Astrocyte of the hippocampus (primary cell): ENCODE measurements at regions not wholly inside any gene's neighbourhood (a gene's known extent, or its start where the extent isn't known, plus 50 kb on each side); places are given as distances from the start of the nearest gene placed in this dataset.
A peak's percentile ranks its signal among the peaks of the same experiment; 100 is the strongest.
"Not testable (repeated sequence)": the region's sequence is repeated elsewhere in the genome, so short reads cannot be mapped to it uniquely, and the experiment has no call there.

Experiments
- DNase-seq: peaks from one replicate; pipeline ENCODE4 v3.0.0; 2011; ENCODE audit warnings: low read depth, low spot score

DNA sequence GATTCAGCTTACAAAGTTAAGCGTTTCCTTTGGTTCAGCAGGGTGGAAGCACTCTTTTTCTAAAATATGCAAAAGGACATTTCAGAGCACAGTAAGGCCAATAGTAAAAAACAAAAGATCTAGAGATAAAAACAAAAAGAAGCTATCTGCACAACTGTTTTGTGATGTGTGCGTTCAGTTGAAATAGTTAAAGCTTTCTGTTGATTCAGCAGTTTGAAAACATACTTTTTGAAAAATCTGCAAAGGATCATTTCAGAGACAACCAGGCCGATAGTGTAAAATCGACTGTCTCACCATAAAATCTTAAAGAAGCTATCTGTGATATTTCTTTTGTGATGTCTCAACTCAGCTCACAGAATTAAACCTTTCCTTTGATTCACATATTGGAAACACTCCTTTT is 300.0 kb upstream of the ALG10B start:
- DNase-seq = no peak

DNA sequence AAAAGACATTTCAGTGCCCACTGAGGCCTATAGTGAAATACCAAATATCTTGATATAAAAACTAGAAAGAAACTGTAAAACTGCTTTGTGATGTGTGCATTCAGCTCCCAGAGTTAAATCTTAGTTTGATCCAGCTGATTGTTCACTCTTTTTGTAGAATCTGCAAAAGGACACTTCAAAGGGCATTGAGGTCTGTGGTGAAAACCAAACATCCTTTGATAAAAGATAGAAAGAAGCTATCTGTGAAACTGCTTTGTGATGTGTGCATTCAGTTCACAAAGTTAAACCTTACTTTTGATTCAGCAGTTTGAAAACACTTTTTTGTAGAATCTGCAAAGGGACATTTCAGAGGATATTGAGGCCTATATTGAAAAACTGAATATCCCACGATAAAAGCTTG is 290.7 kb upstream of the ALG10B start:
- DNase-seq = no peak

DNA sequence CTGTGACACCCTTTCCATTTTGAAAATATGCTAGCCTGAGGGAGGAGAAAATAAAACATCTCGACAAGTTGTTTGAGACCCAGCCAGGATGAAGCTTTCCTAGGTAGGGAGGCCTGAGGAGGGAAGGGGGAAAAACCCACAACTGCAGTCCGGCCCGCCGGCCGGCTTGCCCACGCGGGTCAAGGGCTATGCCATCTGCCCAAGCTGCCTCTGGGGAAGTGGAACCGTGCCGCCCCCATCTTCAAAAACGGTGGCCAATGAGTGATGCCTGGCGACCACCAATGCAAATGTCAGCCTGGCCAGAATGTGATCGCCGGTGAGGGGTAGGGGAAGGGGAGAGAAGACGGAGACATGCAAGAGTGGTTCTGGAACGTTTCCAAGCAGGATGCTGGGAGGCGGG is 263.5 kb upstream of the ALG10B start:
- no peak for DNase-seq

DNA sequence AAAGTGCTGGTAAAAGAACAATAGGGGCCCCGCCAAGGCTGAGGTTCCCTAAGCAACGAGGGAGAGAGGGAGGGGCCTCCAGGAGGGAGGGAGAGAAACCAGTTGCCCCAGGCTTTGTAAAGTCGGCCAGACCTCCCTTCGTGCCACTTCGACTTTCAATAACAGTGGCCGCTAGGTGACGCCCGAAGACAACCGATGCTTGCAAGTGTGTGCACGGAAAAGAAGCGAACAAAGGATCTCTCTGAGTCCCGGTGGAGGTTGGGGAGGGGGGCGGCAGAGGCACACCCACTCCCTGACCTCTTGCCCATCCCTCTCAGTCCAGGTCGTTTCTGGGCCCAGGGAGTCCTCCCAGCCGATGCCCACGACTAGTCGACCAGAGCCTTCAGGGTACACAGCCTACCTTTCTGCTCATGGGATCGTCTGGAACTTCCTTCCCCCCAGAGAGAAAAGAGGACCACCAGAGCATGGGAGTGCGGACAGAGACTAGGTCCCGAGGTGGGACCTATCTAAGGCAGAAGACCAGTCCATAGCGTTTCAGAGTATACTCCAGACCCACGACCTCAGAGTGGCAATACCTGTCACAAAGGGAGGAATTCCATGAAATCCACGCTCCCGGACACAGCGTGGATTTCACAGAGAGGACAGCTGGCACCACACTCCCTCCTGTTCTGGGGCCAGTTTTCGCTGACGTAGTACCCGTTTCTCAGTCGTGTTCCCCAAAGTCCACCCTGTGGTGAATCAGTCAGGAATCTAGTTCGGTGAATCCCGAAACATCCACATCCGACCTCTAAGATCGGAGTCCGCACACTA is 262.7 kb upstream of the ALG10B start:
- DNase-seq = no peak

DNA sequence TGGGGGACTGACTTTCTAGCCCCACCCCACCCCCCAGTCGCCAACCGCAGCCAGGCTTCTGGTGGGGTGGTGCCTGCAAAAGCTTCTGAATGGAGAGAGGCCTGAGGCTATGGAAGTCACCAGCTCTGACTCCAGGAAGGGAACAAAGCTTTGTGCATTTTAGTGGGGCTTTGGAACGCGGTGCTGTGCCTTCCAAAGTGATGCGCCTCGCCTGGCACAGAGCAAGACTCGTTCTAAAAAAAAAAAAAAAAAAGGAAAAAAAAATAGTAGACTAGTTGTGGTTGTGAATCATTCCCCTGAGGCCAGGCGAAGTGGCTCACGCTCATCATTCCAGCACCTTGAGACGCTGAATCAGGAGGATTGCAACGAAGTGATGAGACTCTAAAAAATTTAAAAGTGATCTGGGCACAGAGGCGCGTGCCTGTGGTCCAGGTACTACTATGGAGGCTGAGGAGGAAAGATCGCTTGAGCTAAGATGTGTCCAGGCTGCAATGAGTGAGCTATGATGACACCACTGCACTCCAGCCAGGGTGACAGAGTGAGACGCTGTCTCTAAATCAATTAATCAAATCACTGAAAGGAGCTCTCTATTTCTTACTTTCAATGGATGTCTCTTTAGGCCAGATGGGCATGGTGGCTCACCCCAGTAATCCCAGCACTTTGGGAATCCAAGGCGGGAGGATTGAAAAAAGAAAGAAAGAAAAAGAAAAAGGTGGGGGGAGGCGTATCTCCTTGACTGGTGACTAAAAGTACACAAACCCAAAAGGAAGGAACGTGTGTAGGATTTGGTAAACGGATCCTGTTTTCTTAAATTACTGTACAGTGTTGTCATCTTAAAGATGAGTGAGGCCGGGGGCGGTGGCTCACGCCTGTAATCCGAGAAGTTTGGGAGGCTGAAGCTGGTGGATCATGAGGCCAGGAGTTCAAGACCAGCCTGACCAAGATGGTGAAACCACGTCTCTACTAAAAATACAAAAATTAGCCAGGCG is 259.6 kb upstream of the ALG10B start:
- DNase-seq = no peak

DNA sequence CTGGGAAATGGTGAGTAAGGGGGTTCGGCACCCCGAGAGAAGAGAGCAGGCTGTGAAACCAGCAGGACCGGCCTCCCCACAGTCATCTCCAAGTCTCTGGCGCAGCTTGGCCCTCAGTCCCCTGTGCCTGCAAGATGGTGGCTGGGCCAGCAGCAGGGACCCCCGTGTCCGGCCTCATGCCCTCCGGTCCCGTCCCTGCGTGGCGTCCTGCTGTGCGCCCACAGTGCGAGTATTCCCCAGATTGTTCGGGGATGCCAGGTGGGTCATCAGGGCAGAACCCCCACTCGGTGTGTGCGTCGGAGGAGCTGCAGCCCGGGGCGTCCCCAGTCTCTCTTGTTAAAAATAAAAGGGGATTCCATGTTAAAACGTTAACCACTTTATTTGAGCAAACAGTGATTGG is 216.9 kb upstream of the ALG10B start:
- peak; percentile 2 for DNase-seq

DNA sequence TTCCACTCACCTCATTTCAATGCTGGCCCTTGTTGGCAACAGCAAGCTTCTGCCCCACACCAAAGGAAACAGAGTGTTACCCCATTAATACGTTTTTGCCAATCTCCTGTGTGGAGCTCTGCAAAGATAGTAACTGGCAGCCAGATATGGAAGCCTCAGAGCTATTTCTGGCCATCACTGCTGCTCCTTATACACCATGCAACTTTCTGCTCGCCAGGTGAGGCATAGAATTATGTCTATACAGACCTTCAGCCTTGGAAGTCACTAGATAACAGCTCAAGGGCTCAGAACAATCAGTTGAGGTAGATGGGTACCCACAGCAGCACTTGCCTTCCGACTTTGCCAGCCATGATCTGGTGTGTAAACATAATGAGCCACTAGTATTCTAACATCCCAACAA is 214.8 kb upstream of the ALG10B start:
- no peak for DNase-seq

DNA sequence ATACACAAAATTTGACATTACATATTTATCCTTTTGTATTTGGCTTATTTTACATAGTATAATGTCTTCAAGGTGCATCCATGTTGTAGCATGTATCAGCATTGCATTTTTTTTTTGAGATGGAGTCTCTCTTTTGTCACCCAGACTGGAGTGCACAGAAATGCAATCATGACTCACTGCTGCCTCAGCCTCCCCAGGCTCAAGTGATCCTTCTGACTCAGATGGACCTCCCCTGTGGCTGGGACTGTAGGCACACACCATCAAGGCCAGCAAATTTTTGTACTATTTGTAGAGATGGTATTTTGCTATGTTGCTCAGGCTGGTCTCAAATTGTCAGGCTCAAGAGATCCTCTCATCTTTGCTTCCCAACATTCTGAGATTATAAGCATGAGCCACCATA is 214.4 kb upstream of the ALG10B start:
- no peak for DNase-seq

DNA sequence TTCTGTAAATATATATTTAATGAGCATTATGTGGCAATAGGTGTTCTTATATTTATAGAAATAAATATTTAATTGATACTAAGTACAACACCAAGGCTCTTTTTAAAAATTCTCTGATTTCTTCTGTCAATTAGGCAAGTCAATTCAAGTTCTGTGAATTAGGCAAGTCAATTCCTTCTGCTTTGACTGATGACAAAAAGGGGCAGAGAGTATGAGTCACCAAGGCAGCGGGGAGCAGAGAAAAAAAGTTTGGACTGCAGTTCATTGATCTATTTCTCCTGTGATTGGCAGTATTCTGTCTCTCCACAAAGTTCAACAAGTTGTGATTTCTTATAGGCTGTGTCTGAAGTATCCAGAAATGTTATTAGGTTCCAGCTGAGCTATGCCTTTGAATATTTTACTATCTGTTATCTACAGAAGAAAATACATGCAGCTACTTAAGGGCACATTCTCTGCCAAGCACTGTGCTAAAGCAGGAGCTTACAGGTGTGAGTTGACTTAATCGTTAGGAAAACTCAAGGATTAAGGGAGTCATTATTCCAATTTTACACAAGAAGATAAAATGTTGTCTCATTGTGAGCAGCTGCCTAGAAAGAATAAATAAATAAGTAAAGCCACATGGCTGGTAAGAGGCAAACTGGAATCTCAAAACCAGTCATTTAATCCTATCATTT is 206.4 kb upstream of the ALG10B start:
- DNase-seq = no peak

DNA sequence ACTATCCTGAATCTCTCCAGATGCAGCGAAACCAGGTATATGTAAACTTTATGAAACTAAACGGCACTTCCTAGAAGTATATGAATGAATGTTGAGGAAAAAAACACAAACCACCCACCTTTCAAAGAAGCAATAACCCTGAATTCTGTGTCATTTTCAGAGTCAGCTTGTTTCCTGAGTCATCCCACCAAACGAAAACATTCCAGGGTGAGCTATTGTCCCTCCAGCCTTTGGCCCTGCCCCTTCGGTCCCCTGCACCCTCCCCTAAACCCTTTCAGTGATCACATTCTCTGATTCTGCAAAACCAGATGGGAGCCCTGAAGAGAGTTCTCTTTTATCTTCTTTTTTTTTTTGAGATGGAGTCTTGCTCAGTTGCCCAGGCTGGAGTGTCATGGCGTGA is 202.6 kb upstream of the ALG10B start:
- DNase-seq = no peak

DNA sequence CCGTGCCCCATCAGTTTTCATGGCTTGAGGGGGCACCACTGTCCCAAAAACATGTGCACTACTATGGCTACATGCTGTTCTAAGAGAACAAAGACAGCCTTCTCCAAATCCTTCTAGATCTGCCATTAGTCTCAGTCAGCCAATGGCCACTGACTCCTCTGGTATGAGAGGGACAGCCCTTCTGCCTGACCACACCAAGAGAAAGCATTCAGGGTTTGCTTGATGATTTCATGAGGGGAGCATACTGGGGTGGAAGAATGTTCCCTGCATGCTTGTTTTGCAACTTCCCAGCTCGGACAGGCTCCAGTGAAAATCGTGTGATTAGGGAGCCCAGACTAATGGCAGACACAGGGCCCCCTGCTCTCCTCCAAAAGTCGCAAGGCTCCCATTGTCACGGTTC is 199.6 kb upstream of the ALG10B start:
- DNase-seq = no peak

DNA sequence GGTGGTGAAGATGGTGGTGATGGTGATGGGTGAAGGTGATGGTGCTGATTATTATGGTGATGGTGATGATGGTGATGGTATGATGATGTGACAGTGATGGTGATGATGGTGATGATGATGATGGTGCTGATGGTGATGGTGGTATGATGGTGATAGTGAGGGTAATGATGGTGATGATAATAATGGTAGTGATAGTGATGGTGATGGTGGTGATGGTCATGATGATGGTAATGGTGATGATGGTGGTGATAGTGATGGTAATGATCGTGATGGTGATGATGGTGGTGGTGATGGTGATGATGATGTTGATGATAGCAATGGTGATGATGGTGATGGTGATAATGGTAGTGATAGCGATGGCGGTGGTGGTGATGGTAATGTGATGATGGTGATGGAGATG is 197.9 kb upstream of the ALG10B start:
- no peak for DNase-seq

DNA sequence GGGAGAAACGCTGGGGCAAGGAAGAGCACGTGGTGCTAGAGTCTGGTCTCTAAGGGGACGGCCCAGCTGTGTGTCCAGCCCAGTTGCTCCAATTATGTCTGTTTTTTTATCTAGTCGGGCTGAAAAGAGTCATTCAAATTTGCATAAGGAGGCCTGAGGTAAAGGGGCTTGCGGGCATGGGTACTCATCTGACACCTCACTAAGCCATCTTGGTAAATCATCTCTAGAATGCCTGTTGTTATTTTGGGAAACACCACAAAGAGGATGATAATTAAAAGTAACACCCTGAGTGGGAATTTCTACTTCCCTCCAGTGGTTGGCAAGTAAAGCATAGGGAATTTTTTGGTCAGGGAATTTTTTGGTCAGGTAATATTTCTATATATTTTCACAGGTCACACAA is 196.1 kb upstream of the ALG10B start:
- no peak for DNase-seq

DNA sequence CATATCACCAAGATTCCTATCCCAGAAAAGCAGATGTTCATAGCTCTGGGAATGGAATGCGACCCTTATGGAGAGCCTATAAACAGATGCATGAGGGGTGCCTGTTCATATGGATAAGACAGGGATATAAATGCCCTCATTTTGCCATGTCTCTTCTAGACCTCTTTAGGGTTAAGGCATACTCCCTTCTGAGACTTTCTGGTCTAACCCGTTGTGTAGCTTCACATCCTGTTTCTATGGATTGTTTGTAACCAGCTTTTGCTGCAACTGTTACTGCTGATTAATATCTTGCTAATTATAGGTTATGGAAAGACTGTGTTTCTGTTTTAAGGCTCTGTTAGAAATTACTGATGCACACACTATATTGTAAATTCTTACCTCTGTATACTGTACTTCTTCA is 193.5 kb upstream of the ALG10B start:
- not testable (repeated sequence) for DNase-seq

DNA sequence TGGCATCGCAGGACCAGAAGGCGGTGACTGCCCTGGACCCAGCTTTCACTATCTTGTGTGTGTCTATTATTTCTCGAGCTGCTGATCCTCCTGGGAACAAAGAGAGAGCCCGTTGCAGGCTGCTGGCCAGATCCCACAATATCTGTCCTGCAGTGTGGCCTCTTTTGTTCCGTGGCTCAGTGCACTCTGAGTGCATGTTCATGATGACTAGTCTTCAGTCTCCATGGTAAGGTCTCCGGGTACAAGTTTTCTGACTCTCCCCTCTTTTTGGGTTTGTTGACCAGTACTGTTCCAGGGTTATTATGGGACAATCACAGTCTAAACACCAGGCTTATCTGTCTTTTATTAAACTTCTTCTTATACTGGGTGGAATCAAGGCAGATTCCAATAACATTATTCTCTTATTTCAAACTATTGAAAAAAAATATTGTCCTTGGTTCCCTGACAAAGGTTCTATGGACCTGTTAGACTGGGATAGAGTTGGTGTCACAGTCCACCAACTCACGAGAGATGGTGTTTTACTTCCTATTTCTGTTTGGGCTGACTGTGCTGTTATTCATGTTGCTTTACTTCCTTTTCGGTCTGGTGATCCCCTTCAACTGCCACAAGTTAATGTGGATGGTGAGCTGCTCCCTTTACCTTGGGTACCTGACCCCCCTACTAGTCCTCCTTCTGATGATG is 192.9 kb upstream of the ALG10B start:
- no peak for DNase-seq

DNA sequence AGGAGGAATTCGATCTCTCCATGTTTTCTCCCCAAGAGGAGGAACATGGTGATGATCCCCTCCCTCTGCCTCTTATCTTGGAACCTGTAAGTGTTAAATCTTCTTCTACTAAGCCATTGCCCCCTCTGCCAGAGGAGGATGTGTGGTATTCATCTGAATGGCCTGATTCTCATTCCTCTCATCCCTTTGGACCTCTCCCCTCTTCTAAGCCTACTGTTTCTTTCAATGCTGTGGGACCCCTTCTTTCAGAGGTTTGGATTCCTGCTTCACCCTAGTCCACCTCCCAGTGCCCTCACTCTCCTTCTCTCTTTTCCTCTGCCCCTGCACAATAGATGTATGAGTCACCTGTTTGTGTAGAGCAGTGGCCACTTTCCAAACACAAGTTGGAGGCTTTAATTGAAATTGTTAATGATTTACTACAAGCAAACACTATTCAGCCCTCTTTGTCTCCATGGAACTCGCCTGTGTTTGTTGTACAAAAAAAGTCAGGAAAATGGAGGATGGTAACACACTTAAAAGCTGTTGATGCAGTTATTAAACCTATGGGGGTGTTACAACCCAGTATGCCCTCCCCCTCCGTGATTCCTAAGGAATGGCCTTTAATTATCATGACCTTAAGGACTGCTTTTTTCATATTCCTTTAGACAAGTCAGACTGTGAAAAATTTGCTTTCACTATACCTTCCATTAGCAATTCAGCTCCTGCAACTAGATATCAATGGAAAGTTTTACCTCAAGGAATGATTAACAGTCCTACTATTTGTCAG is 192.1 kb upstream of the ALG10B start:
- DNase-seq = no peak

DNA sequence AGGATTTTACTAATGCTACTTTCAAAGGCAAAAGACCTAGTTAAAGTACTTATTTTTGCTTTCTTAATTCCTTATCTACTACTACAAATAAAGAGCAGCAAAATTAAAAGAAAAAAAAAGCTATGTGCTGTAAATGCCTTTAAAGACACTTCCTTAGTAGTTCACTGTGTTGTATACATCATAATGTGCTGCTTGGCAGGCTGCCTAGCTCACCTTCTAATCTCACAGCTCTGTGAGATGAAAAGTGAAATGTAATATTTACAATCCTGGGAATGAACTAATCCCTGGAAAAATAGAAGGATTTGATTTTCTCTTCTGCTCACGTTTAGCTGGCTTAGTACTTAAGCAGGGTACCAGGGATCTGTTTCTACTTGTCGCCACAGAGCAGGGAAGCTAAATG is 184.4 kb upstream of the ALG10B start:
- no peak for DNase-seq

DNA sequence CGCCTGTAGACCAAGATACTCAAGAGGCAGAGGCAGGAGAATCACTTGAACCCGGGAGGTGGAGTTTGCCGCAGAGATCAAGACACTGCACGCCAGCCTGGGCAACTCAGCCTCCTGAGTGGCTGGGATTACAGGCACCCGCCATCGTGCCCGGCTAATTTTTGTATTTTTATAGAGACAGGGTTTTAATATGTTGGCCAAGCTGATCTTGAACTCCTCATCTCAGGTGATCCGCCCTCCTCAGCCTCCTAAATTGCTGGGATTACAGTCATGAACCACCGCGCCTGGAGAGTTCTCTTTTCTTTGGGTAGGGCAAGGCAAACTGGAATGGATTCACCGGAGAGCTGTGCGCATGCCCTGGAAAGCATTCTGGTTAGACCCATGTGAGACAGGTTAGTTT is 179.3 kb upstream of the ALG10B start:
- DNase-seq = no peak

DNA sequence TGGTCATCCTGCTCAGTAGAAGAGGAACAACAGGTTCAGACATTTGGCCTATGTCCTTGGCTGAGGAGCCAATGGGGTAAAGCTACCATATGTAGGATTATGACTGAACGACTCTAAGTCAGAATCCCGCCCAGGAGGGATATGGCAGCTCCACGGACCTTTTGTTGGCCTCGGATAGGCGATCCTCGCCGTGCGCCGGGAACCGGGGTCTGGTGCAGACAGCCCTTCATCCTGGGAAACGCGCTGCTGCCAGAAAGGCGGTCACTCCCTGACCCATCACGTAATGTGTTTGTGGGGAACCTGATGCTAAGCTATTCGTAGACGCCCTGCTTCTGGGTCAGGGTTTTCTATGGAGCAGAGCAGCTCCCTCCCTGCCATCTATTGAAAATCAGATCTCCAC is 178.9 kb upstream of the ALG10B start:
- no peak for DNase-seq

DNA sequence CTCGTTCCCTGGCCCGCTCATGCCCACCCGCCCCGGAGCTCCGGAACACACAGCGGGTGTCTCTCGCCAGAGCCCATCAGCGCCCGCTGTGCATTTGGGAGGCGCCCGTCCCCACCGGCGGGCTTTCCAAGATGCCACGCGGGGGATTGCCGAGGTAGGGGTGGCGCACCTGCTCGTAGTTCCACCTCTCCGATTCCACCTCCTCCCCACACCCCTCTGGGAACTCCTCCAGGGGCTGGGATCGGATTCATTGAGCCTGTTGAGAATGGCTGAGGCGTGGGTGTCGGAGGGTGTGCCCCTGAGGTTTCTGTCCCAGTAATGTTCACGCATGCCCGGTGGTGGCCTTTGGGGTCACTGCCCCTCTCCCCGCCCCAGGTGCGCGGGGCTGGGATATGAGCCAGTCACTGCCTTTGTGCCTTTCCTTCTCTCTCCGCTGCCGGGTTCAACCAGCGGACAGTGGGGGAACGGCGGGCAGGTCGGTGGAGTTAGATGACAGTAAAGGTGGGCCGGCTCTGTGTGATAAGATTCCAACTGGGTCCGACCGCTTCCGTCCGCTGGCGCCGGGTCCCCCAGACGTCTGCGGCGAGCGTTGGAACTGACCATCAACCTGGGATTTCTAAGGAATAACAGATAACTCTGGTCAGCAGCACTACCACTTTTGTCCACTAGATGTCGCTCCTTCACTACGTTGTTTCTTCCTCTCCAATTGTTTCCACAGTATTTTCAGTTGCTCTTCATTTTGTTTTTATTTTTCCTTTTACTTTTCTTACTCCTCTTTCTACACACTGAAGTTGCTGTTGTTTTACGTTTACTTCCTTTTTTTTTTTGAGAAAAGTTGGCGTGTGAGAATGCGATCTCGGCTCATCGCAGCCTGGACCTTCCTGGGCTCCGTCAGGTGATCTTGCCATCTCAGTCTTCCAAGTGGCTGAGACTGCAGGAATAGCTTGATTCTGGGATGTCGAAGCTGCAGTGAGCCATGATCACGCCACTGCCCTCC is 178.1 kb upstream of the ALG10B start:
- peak; percentile 76 for DNase-seq
